NCI-H2107 treated with DMSO at 0.1 percent for 48 hours (cell line): ENCODE measurements at regions not wholly inside any gene's neighbourhood (a gene's known extent, or its start where the extent isn't known, plus 50 kb on each side); places are given as distances from the start of the nearest gene placed in this dataset.

Source experiments
- DNase-seq: peaks from one replicate; lab custom pipeline; 2025; ENCODE audit not compliant: unreplicated experiment; lab: John Stamatoyannopoulos, UW

- no peak for DNase-seq
Observed at GRCh38 chrX:45889471-45889870, 655.8 kb downstream of the ZNF674 start.

- no peak for DNase-seq
Observed at GRCh38 chrX:45888518-45888917, 656.7 kb downstream of the ZNF674 start.

- no peak for DNase-seq
Observed at GRCh38 chrX:45885931-45886330, 659.3 kb downstream of the ZNF674 start.

GRCh38 chrX:45879512-45879911 lies 665.7 kb downstream of the ZNF674 start:
- no peak for DNase-seq

GRCh38 chrX:45876206-45876605 lies 669.0 kb downstream of the ZNF674 start:
- no peak for DNase-seq

DNA sequence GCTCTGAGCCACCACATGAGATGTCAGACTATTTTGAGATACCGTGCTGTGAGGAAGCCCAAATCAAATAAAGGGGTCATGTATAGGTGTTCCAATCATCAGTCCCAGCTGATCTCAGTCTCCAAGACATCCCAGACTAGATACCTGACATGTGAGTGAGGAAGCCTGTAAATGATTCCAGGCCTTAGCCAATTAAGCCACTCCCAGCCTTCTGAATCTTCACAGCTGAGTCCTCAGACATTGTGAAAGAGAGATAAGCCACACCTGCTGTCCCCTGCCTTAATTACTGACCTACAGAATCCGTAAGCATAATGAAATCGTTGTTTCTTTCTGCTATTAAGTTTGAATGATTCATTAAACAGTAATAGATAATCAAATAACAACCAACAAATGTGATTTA lies 671.4 kb downstream of the ZNF674 start:
- DNase-seq = no peak

DNA sequence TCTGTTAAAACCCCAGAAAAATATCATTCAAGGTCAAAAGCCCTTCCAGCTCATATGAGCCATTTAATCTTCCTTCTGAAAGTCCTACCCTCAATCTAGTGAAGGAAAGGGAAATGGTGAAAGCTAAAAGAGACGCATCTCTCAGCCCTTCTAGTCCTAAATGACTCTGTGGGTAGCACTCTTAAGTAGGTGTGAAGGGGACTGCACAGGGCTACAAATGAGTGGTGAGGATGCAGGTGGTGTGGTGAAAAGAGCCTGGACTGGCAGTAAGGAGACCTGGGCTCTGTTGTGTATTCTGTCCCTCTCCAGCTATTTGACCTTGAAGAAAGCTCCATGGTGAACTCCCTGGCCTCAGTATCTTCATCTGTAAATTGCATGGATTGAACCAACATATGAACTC lies 671.8 kb upstream of the DIPK2B start:
- no peak for DNase-seq

- DNase-seq = no peak
Observed at GRCh38 chrX:45868425-45868824, 667.7 kb upstream of the DIPK2B start.

GRCh38 chrX:45862801-45863200 lies 662.1 kb upstream of the DIPK2B start:
- no peak for DNase-seq

- DNase-seq = no peak
Observed at GRCh38 chrX:45860450-45860849, 659.8 kb upstream of the DIPK2B start.

GRCh38 chrX:45859407-45859806 lies 658.7 kb upstream of the DIPK2B start:
- no peak for DNase-seq

- DNase-seq = no peak
Observed at GRCh38 chrX:45852884-45853283, 652.2 kb upstream of the DIPK2B start.

DNA sequence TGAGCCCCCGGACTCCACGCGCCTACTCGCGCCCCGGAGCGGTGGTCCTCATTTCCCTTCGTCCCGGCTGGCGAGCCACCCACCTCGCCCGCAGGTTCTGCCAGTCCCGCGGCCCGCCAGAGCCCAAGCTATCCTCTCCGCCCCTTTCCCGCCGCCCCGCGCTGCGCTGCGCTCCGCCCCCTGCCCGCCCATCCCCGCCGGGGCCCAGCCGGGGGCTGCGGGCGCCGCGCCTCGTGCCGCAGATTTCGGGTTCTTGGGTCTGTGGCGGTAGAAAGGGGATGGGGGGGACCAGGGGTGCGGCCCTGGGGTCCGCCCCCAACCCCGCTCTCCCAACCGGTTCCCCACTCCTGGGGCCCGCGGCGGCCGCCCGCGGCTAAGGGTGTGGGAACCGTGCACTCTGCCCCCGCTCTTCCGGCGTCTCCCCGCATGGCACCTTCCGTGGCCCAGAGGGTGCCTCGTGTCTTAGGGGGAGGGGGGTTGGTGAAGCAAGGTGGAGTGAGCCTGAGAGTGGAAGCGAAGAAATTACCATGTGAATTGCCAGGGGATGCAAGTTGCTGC lies 650.8 kb upstream of the DIPK2B start:
- no peak for DNase-seq

GRCh38 chrX:45850775-45851433 lies 650.2 kb upstream of the DIPK2B start:
- DNase-seq = no peak

GRCh38 chrX:45850197-45850774 lies 649.6 kb upstream of the DIPK2B start:
- no peak for DNase-seq

DNA sequence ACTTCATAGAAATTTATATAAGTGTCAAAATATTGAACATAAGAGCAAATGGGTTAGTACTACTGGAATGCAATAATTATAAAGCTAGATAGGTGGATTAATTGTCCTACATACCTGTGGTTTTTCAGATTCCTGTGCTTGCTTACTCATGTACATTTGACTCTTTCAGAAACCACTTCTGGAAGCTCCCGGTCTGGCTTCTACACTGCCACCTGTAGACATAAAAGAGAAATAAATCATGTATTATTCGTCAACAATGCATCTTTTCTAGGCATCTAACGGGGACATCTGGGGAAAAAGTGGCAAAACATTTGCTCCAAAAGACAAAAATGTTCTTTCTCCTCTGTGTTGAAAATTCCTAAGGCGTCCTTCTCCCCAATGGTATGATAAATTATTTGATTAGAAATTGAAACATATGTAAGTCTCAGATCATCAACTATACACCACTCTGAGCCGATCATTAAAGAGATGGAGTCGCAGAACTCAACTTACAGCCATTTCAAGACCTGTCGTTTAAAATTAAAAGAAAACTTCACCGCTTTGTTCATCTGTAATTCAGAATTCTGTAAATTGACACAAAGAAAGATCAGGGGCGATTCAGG lies 648.7 kb upstream of the DIPK2B start:
- no peak for DNase-seq

GRCh38 chrX:45847961-45848360 lies 647.3 kb upstream of the DIPK2B start:
- no peak for DNase-seq

DNA sequence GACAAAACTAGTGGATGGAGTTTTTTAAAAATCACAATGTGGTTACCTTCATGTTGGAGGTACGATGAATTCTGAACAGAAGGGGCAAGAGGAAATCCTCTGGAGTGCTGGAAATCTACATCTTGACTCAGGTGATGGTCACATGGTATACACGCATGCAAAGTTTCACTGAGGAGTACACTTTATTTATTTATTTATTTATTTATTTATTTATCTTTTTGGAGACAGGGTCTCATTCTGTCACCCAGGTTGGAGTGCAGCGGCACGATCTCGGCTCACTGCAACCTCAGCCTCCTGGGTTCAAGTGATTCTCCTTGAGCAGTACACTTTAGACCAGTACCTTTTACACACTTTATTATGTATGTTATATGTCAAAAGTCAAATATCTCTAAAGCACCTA lies 645.7 kb upstream of the DIPK2B start:
- no peak for DNase-seq

- DNase-seq = no peak
Observed at GRCh38 chrX:45845142-45845541, 644.5 kb upstream of the DIPK2B start.

DNA sequence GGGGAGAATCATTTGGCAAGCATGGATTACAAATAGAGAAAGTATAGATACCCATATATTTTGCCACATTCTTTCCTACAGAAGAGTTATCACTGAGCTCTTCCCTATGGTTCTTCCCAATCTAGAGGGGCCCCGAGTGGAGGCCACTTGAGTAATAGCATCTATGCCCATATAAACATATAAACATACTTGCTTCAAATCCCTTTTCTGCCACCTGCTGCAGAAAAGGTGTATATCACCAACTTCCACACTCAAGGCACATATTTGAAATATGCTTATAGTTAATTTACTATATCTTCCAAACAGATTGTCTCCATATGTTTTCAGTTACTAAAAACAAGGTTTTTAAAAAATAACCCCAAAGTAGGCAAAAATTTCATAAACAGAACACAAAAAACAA lies 642.8 kb upstream of the DIPK2B start:
- DNase-seq = no peak

DNA sequence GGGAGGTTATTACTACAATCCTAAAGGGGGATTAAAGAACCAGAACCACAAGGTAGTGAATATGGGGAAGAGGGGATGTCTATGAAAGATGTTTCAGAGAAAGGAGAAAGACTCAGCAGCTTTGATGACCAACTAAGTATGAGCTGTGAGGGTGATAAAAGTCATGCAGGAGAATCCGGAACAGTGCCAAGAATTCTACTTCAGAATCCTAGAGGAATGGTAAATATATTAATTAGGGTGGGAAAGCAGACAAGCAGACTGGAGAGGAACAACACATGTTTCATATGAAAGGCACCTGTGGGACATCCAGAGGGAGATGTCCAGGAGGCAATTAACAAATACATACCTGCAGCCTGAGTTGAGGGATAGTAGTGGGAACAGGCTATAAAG lies 642.2 kb upstream of the DIPK2B start:
- DNase-seq = no peak

GRCh38 chrX:45842207-45842925 lies 641.7 kb upstream of the DIPK2B start:
- no peak for DNase-seq
